DND-41 (cell line): ENCODE measurements at regions not wholly inside any gene's neighbourhood (a gene's known extent, or its start where the extent isn't known, plus 50 kb on each side); places are given as distances from the start of the nearest gene placed in this dataset.

Experiments
- EZH2 ChIP-seq: IDR thresholded peaks from 3 replicates; pipeline ENCODE4 v1.6.1; 2012; ENCODE audit warnings: borderline replicate concordance, low read depth, mild to moderate bottlenecking, moderate library complexity, low read length, inconsistent platforms; ENCODE audit not compliant: severe bottlenecking
- TF ChIP-seq, protein P1 (sequence below): IDR thresholded peaks from 2 replicates; pipeline ENCODE4 v1.5.1; 2012; ENCODE audit warnings: borderline replicate concordance, low read length, moderate library complexity, mild to moderate bottlenecking; ENCODE audit not compliant: poor library complexity, severe bottlenecking; ENCODE audit errors: extremely low read depth

DNA sequence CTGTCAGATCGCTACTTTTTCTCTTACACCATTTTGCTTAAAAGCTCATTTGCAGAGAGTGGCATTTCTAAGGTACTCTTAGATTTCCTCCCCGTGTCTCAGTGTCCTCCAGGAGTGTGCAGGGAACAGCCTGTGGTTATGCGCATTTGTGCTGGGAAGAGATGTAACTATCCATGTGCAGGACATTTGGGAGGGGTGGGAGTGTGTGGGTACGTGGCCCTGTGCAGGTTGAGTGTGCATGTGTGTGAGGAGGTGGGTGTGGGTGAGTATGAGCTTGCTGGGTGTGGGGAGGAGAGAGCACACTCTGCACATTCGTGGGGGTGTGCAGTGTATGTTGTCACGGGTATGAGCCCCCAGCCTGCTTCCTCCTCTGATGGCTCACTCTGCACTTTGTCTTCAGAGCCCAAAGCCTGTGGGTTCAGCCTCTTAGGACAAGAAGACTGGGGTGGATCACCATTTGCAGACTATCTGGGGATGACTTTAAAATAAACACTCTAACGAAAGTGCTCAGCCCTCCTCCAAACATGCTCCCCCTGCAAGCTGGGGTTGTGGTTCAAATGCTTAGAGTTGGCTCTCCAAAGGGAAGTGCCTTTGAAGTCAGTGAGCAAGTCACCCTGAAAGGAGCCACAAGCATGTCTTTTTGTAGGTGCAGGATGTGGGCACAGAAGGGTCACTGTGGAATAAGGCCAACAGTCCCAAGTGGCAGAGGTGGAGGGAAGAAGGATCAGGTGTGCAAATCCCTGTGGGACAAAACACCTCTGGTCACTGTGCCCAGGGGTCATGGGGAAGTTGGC lies 295.4 kb downstream of the RRAGC start:
- no peak for TF ChIP-seq EZH2
- TF ChIP-seq, protein P1, sequence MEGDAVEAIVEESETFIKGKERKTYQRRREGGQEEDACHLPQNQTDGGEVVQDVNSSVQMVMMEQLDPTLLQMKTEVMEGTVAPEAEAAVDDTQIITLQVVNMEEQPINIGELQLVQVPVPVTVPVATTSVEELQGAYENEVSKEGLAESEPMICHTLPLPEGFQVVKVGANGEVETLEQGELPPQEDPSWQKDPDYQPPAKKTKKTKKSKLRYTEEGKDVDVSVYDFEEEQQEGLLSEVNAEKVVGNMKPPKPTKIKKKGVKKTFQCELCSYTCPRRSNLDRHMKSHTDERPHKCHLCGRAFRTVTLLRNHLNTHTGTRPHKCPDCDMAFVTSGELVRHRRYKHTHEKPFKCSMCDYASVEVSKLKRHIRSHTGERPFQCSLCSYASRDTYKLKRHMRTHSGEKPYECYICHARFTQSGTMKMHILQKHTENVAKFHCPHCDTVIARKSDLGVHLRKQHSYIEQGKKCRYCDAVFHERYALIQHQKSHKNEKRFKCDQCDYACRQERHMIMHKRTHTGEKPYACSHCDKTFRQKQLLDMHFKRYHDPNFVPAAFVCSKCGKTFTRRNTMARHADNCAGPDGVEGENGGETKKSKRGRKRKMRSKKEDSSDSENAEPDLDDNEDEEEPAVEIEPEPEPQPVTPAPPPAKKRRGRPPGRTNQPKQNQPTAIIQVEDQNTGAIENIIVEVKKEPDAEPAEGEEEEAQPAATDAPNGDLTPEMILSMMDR: no peak
